HG02943 (cell line): ENCODE measurements at regions not wholly inside any gene's neighbourhood (a gene's known extent, or its start where the extent isn't known, plus 50 kb on each side); places are given as distances from the start of the nearest gene placed in this dataset.

Source experiments
- ATAC-seq: cut with Tn5 transposase; IDR thresholded peaks from one replicate; pipeline ENCODE4 v1.9.1; 2021; ENCODE audit warnings: mild to moderate bottlenecking, low read depth, moderate library complexity; ENCODE audit not compliant: unreplicated experiment

- no peak for ATAC-seq
Measured at GRCh38 chr15:96504371-96504770, 173.9 kb downstream of the NR2F2 start.

- no peak for ATAC-seq
Measured at GRCh38 chr15:96505014-96505413, 174.5 kb downstream of the NR2F2 start.

DNA sequence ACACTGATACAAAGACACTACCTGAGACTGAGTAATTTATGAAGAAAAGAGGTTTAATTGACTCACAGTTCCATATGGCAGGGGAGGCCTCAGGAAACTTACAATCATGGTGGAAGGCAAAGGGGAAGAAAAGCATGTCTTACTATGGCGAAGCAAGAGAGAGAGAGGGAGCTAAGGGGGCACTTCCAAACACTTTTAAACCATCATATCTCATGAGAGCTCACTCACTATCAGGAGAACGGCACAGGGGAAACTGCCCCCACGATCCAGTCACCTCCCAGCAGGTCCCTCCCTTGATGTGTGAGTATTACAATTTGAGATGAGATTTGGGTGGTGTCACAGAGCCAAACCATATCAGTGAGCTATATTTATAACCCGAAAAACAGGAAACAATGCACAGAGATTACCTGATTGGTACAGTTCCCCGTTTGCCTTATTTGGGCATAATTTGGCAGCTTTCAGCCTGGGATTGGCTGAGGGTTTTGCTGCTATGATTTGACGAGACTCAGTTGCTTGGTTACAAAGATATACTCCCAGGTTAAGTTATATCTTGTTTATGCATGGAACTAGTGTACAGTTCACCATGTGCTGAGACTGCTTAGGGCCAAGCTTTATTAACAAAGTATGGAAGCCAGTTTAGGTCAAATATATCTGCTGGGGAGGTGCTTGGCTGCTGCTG lies 184.2 kb downstream of the NR2F2 start:
- no peak for ATAC-seq

GRCh38 chr15:96515371-96515770 lies 184.9 kb downstream of the NR2F2 start:
- no peak for ATAC-seq

DNA sequence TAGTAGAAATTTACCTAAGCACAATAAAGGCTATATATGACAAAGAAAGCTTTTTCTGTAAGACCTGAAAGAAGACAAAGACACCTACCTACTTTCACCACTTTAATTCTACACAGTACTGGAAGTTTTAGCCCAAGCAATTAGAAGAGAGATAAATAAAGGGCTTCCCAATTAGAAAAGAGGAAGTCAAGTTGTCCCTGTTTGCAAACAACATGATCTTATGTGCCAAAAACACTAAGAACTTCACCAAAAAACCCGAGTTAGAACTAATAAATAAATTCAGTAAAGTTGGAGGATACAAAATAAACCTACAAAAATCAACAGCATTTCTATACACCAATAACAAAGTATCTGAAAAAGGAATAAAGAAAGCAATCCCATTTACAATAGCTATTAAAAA lies 190.9 kb downstream of the NR2F2 start:
- no peak for ATAC-seq

- ATAC-seq: no peak
Measured at GRCh38 chr15:96524676-96525417, 194.3 kb downstream of the NR2F2 start.

GRCh38 chr15:96535148-96535547 lies 204.6 kb downstream of the NR2F2 start:
- no peak for ATAC-seq

GRCh38 chr15:96538491-96538890 lies 208.0 kb downstream of the NR2F2 start:
- ATAC-seq: no peak

DNA sequence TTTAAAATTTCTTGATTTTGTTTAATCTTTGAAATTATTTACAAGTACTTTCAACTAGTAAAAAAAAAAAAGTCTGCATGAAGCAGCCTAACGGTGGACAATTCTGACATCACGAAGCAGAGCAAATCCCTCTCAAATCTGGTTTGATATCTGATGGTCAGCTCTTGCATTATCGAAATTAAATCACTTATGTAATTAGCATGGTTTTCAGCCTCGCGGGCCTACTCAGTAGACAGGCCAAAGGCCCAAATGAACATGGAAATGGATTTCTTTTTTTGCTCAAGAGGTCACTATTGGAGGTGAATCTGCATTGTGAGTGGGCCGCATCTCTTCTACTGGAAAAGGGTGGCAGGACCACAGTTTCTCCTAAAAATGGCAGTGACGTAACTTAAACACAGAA lies 209.8 kb downstream of the NR2F2 start:
- ATAC-seq: no peak

DNA sequence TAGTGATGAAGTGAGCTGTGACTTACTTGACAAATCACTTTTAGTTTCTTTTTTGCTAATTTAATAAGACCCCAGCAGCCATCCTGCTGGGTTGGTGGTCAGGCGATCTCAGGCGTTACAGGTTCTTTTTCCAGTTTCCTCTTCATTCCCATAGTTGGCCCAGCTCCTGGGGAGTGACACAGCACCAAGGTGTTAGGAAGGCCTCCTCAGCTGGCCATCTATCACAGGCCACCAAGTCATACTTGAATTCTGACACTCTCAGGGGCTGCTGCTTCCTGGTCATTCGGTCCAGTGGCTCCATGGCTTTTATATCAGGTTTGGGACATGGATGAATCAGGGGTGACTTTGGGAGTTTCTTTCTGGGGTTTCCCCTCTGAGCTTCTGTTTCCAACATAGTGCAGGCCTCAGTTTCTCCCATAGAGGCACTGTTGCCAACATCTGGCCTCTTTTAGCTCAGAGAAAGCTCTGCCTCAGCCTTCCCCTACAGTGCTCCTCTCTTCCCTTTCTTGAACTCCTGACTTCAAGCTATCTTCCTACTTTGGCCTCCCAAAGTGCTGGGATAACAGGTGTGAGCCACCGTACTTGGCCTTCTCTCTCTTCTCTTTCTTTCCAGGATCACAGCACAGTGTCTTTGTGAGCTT lies 211.8 kb downstream of the NR2F2 start:
- ATAC-seq: no peak

DNA sequence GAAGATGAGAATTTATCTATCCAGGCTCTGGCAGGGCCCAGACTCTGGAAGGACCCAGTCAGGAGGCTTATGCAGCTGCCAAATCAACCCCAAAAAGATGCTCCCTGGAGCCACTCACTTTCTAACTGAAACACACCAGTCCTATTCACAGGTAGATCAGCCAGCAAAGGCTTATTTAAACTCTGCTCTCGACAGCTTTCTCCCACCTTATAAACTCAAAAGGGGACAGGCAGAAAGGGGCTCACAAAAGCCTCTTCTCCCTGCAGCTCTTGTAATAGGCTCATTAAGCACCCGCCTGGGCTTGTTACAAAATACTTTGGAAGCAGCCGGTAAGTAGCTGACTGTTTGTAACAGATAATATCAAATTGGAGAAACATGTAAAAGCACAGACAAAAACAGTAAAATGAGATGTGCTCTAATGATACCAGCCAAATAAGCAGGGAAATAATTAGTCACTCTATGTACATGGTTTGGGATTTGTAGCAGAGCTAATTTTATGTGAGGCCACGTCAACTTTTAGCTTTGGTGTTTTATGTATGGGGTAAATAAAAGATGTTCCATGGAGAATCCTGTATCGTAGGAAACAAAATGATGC lies 213.8 kb downstream of the NR2F2 start:
- ATAC-seq: no peak

- ATAC-seq: no peak
Measured at GRCh38 chr15:96549136-96549535, 218.6 kb downstream of the NR2F2 start.

DNA sequence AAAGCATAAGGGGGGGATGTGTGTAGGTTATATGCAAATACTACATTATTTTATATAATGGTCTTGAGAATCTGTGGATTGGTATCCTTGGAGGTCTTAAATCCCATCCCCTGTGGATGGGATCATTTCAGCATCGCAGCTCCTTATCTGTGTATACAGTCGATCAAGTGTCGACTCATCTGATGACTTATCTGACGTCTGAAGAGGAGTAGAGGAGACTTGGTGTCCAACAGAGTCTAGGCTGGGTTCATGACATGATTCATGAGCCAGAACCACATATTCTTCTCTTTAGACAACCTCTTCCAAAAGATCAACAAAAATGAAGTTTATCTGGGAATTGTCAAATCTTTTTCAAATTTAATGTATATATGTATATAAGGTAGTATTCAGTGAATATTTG lies 220.7 kb downstream of the NR2F2 start:
- no peak for ATAC-seq

GRCh38 chr15:96551722-96552121 lies 221.2 kb downstream of the NR2F2 start:
- no peak for ATAC-seq

GRCh38 chr15:96553006-96553405 lies 222.5 kb downstream of the NR2F2 start:
- ATAC-seq: no peak

GRCh38 chr15:96553451-96553850 lies 223.0 kb downstream of the NR2F2 start:
- ATAC-seq: no peak

DNA sequence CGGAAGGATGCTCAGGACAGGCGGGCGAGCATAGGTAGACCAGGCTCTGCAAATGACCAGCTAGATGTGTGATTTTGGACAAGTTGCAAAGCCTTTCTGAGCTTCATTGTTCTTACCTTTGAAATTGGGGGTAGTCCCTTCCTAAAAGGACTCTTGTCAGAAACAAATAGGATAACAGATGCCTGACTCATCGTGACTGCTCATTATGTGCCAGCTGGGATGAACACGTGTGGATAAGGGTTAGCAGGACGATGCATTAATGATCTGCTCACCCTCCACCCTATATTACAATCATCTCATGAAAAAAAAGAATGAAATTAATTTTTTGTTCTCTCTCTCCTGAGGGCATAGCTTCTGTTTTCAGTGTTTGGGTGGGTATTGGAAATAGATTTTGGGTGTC lies 223.4 kb downstream of the NR2F2 start:
- ATAC-seq: no peak

DNA sequence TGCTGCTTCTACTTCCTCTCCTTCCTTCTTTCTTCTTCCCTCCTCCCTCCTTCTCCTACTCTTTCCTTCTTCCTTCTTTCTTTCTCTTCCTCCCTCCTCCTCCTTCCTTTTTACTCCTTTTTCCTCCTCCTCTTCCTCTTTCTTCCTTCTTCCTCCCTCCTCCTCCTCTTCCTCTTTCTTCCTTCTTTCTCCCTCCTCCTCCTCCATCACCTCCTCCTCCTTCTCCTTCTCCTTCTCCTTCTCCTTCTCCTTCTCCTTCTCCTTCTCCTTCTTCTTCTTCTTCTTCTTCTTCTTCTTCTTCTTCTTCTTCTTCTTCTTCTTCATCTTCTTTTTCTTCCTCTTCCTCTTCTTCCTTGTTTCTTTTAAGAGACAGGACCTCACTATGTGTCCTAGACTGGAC lies 224.0 kb downstream of the NR2F2 start:
- no peak for ATAC-seq

DNA sequence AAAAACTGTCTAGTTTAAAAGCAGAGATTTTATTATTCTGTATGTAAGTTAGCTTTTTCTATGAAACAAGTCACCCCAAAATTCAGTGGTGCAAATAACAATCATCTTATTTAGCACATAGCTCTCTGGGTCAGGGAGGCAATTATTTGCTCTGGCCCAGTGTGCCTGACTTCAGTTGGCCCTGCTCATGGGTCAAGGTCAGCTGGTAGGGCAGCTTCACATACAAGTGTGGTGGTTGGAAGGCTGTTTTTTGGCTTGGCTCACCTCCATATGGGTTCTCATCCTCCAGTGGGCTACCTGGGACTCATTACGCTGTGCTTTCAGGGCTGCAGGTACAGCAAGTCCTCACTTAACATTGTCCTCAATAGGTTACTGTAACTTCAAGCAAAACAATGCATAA lies 228.6 kb downstream of the NR2F2 start:
- no peak for ATAC-seq

- ATAC-seq: no peak
Measured at GRCh38 chr15:96559631-96560030, 229.1 kb downstream of the NR2F2 start.

DNA sequence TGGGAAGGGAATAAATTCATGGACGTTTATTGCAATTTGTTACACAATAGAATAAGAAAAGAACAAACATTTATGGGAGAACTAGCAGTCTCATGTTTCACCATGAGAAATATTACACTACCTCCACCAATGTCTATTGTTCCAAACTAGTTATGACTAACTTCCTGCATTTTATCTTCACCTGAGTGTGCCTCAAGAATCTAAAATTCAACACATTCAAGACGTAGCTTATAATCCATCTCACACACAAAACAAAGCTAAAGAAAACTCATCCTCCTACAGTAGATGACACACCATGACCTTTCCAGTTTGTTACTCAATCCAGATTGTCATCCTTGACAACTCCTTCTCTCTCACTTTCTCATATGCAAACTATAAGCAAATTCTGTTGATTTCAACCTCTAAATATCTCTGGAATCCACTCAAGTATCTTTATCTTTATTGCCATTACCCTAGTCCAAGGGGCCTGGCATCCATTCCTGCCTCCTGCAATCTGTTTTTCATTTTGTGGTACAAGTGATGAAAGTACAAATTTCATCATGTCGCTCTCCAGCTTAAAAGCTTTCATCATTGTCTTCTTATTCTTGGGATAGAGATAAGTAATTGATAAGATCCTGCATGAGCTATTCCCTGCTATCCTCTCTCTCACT lies 229.9 kb downstream of the NR2F2 start:
- no peak for ATAC-seq
